Mesothelial cell of epicardium (in vitro differentiated cells): ENCODE measurements at regions not wholly inside any gene's neighbourhood (a gene's known extent, or its start where the extent isn't known, plus 50 kb on each side); places are given as distances from the start of the nearest gene placed in this dataset.

ENCODE experiments used
- DNase-seq, 2 experiments: peaks; one replicate each; pipeline ENCODE4 v3.0.0; 2021; ENCODE audit warnings: low spot score in 2 of 2; ENCODE audit not compliant: unreplicated experiment in 2 of 2
- H3K27ac Mint-ChIP-seq: 2 replicates; pipeline ENCODE4 v1.8.0; 2021; ENCODE audit warnings: mixed read lengths
- H3K27me3 Mint-ChIP-seq: 2 replicates; pipeline ENCODE4 v1.8.0; 2021; ENCODE audit warnings: low read depth, mixed read lengths
- H3K36me3 Mint-ChIP-seq: 2 replicates; pipeline ENCODE4 v1.8.0; 2021; ENCODE audit warnings: mixed read lengths
- H3K4me1 Mint-ChIP-seq: 2 replicates; pipeline ENCODE4 v1.8.0; 2021; ENCODE audit warnings: mixed read lengths
- H3K4me3 Mint-ChIP-seq: 2 replicates; pipeline ENCODE4 v1.8.0; 2021; ENCODE audit warnings: mild to moderate bottlenecking, moderate library complexity, mixed read lengths
- H3K9me3 Mint-ChIP-seq: 2 replicates; pipeline ENCODE4 v1.8.0; 2021; ENCODE audit warnings: mixed read lengths
- TF ChIP-seq, protein P1 (sequence below): fragments of 200-600 bp; sonication (generic); IDR thresholded peaks from one replicate; pipeline ENCODE4 v1.5.0; 2021; ENCODE audit warnings: antibody characterized with exemption; ENCODE audit not compliant: unreplicated experiment

- H3K9me3 Mint-ChIP-seq = no peaks in the 10 kb centered on the region
- H3K4me3 Mint-ChIP-seq = no peak overlapping the region
- H3K27ac Mint-ChIP-seq = no peak overlapping the region
- no peak for DNase-seq
- no peaks in the 10 kb centered on the region for H3K27me3 Mint-ChIP-seq
- TF ChIP-seq, protein P1, sequence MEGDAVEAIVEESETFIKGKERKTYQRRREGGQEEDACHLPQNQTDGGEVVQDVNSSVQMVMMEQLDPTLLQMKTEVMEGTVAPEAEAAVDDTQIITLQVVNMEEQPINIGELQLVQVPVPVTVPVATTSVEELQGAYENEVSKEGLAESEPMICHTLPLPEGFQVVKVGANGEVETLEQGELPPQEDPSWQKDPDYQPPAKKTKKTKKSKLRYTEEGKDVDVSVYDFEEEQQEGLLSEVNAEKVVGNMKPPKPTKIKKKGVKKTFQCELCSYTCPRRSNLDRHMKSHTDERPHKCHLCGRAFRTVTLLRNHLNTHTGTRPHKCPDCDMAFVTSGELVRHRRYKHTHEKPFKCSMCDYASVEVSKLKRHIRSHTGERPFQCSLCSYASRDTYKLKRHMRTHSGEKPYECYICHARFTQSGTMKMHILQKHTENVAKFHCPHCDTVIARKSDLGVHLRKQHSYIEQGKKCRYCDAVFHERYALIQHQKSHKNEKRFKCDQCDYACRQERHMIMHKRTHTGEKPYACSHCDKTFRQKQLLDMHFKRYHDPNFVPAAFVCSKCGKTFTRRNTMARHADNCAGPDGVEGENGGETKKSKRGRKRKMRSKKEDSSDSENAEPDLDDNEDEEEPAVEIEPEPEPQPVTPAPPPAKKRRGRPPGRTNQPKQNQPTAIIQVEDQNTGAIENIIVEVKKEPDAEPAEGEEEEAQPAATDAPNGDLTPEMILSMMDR = no peak
- H3K4me1 Mint-ChIP-seq = peaks cover 14% of the 10 kb centered on the region
- no peaks in the 10 kb centered on the region for H3K36me3 Mint-ChIP-seq
These were observed 50.6 kb upstream of the SLC7A14 start for GRCh38 chr3:170636400-170636973.
